Stimulated activated CD8-positive, alpha-beta memory T cell treated with anti-CD3 and anti-CD28 coated beads, Interleukin-4, amount 100 ng/mL, for 1 hour (primary cell): ENCODE measurements at regions not wholly inside any gene's neighbourhood (a gene's known extent, or its start where the extent isn't known, plus 50 kb on each side); places are given as distances from the start of the nearest gene placed in this dataset.

Experiments
- DNase-seq, 2 donors: peaks; one replicate each; pipeline ENCODE4 v3.0.0-alpha.2; 2020; ENCODE audit warnings: low read depth in 2 of 2, low spot score in 1 of 2

DNA sequence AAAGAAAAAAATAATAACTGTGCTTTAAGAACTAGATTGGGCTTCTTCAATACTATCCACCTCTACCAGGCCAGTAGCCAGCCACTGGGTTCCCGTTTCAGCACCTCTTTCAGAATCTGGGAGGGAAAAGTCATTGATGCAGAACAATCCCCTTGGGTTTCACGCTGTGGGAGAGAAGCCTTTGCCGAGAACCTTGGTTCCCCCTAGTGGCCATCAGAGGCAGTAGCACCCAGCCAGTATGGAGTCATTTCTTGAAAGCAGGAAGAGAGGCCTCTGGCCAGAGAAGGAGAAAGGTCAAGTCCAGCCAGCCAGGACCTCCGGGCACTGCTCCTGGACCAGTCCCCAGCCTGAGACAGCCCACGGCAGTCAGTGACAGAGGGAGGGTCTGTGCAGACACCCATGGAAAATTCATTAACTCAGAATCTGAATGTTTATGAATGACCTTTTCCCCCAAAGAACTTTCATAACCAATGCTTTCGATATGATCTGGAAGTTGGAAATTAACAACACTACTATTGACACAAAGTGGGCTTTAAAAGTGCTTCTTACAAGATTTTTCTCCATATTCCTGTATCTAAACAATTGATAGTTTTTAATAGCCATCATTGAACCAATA, 51.2 kb upstream of the CDH5 start:
- peak; percentile 3 to 17 for DNase-seq

GRCh38 chr16:66311306-66311705, 55.2 kb upstream of the CDH5 start:
- no peak for DNase-seq

DNA sequence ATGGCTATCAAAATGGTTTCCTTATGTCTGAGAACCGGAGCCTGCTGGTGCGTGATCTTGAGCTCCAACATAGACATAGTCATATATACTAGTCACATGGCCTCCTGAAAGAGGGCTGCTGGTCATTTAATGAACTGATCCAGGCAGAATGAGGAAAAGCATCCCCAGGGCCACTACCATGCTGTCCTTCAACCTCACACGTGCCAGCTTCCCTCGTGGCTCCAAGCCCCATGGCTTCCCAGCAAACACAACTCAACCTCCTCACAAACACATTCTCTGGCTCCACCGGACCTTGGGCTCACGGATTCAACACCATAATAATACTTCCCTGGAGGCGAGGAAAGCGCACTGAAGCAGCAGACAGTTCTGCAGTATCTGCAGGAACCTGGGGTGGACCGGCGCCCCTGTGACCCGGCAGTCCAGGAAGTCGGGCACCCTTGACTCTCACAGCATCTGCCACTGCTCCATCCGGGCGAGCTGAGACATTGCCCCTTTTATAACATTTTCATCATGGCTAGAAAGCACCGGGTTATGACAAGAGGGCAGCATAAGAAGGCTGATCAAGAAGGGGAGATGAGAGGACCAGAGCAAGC, 57.2 kb upstream of the CDH5 start:
- DNase-seq: no peak

DNA sequence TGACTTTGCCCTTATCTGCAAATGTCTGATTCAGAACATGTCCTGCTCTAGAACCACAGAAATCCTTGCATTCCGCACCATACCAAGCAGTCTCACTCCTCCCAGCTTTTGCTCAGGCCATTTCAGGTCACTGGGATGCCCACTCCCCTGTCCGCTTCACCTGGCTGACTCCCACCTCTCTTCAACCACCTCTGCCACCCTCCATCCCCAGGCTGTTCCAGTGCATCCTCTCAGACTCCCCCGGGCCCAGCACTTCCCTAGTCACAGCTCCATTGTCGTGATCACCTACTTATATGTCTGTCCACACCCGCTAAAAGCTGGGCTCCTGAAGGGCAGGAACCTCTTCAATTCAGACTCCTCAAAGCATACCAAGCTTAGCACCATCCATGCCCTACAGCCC, 58.4 kb upstream of the CDH5 start:
- DNase-seq: no peak

GRCh38 chr16:66306366-66307150, 59.9 kb upstream of the CDH5 start:
- DNase-seq: no peak

DNA sequence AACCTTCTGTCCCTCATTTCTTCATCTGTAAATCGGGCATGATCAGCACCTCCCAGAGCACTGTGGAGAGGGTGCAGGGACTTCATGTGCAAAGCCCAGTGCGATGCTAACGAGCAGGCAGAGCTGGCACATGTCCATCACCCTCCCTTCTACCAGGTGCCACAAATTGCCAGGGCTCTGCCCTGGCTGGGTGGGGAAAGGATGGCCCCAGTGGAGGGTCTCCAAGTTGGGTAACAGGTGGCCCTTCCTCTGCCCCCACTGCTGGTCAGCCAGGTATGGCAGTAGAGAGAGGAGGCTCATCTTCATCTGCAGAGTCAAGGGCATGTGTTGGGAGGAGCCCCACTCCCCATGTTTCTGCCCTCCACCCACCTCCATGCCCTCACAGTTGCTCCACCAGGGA, 61.5 kb upstream of the CDH5 start:
- no peak for DNase-seq

- no peak for DNase-seq
Observed at GRCh38 chr16:66304151-66304550, 62.3 kb upstream of the CDH5 start.

GRCh38 chr16:66300501-66300900, 66.0 kb upstream of the CDH5 start:
- DNase-seq: no peak

GRCh38 chr16:66300037-66300436, 66.5 kb upstream of the CDH5 start:
- no peak for DNase-seq

- DNase-seq: no peak
Observed at GRCh38 chr16:66299349-66299748, 67.1 kb upstream of the CDH5 start.

GRCh38 chr16:66298571-66299120, 67.8 kb upstream of the CDH5 start:
- DNase-seq: no peak

DNA sequence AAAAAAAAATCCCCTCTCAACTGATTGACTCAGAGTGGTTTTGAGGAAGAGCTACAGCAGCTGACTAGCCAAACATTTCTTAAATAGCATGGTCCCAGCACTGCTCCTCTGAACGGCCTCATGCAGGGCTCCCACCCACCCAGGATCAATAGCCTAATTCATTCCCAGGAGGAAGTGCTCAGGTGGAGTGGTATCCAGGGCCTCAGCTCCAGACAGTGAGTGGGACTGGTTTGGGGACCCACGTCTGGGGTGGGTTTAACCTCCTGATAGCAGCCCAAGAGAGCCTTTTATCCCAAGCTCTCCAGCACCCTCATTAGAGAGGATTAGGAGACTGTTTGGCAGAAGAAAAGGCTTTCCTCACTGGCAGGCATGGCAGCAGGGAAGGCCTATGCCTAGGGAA, 68.5 kb upstream of the CDH5 start:
- DNase-seq: no peak

- DNase-seq: no peak
Observed at GRCh38 chr16:66296591-66296990, 69.9 kb upstream of the CDH5 start.

GRCh38 chr16:66295761-66296546, 70.5 kb upstream of the CDH5 start:
- no peak for DNase-seq

DNA sequence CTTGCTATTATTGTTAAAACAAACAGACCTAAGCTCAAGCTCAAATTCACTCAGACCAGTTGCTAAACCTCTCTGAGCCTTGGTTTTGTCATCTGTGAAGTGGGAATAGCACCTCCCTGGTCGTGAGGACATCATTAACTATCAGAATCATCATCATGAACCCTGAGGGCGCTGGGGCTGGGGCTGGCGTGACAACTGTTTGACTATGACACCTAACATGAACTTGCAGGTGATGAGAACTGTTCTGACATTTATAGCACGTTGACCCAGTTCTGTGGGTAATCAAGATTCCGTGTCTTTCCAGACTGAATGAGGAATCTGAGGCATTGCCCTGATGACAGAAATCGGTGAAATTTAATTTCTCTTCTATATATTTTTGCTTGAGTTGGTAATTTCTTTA, 71.3 kb upstream of the CDH5 start:
- DNase-seq: no peak

DNA sequence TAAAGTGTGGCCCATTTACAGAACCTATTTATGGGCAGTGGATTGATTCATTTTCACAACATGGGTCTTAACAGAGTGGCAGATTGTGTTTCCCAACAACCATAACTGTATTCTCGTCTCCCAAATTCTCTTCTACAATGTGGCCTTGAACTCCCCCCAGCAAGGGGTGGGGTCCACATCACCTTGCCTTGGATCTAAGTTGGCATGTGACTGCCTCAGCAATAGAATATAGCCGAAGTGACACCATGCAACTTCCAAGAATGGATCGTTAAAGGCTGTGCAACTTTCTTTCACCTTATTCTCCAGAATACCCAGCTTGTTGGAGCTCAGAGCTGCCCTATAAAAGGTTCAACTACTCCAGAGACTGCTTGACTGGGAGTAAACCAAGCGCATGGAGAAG, 72.0 kb upstream of the CDH5 start:
- DNase-seq: no peak

DNA sequence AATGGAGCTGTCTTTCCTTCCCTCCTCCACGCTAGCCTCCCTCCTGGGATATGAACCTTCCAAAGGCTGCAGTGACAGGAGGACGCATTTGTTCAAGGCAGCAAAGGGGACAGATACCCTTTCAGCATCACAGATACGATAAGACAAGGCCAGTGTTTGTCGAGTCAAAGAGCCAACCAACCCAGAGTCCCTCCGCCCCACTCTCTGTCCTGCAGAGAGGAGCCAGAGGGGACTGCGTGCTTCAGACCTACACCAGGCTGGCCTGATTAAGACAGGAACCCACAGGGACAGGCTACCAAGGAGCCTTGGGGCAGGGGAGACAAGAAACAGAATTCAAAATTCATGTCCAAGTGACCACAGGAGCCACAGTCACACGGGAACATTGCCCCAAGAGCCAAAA, 72.6 kb upstream of the CDH5 start:
- no peak for DNase-seq

GRCh38 chr16:66293207-66293735, 73.2 kb upstream of the CDH5 start:
- DNase-seq: no peak

DNA sequence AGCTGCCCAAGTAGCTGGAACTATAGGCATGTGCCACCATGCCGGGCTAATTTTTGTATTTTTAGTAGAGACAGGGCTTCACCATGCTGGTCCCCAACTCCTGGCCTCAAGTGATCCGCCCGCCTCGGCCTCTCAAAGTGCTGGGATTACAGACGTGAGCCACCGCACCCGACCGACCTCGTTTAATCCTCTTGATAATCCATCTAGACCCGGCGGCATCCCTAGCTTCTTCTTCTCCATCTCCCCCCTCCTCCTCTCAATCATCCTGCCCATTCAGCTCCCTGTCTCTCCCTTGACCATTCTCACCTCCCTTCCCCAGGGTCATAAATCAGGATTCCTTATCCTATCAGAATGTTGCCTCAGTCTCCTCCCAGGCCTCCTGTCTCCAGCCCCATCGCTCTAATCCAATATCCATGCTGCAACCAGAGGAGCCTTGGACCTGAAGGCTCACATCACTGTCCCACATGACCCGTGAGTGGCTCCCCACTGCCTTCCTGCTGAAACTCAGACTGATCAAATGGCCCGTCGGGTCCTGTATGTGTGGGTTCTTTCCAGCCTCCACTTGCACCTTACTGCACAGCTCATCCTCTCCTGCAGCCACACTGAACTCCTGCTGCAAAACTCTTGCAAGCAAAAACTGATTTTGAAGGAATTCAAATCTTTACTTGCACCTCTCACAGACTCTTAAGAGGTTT, 74.1 kb upstream of the CDH5 start:
- DNase-seq: no peak

- no peak for DNase-seq
Observed at GRCh38 chr16:66291833-66292232, 74.7 kb upstream of the CDH5 start.

DNA sequence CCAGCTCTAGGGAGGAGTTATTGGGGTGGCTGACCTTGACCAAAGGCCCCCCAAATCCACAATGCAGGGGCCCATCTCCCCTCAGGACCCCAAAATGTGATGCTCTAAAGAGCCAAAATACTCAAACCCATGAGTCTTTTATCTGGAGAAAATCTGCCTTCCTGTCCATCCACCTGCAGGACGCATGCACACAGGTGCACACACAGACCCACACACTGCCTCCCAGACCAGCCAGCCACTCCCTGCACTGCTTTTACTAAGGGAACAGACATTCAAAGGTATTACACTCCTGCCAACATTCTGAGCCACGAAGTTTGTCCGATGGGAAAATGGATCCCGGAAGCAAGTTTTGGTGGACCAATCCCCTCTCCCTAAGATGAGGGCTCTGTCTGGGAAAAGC, 76.1 kb upstream of the CDH5 start:
- DNase-seq: no peak
